Keratinocyte (primary cell): ENCODE measurements at regions not wholly inside any gene's neighbourhood (a gene's known extent, or its start where the extent isn't known, plus 50 kb on each side); places are given as distances from the start of the nearest gene placed in this dataset.

ENCODE experiments used
- DNase-seq: peaks from one replicate; pipeline ENCODE4 v3.0.0-alpha.2; 2011; ENCODE audit warnings: low read depth, missing footprints, low spot score
- FAIRE-seq: peaks from 2 replicates; lab custom pipeline; 2011; peaks lifted over from hg19 to GRCh38; lab: Jason Lieb, UNC
- H2AFZ ChIP-seq: 2 replicates; pipeline ENCODE4 v1.6.0; 2012; ENCODE audit warnings: low read length, control low read depth, inconsistent platforms; ENCODE audit not compliant: control insufficient read depth
- H3K27ac ChIP-seq: 2 replicates; pipeline ENCODE4 v1.5.1; 2011; ENCODE audit warnings: low read length; ENCODE audit not compliant: control insufficient read depth, insufficient read depth
- H3K27me3 ChIP-seq: 3 replicates; pipeline ENCODE4 v1.6.0; 2011; ENCODE audit warnings: low read length; ENCODE audit not compliant: control insufficient read depth, insufficient read depth; ENCODE audit errors: extremely low read depth
- H3K36me3 ChIP-seq, 2 experiments: 2 replicates in 1 of 2; 3 replicates in 1 of 2; pipeline ENCODE4 v1.5.1; 2011; ENCODE audit warnings: low read length in 2 of 2, mild to moderate bottlenecking in 1 of 2; ENCODE audit not compliant: control insufficient read depth in 2 of 2, insufficient read depth in 2 of 2; ENCODE audit errors: extremely low read depth in 1 of 2
- H3K4me1 ChIP-seq: 3 replicates; pipeline ENCODE4 v1.5.1; 2011; ENCODE audit warnings: low read length; ENCODE audit not compliant: control insufficient read depth, insufficient read depth; ENCODE audit errors: extremely low read depth
- H3K4me2 ChIP-seq: 3 replicates; pipeline ENCODE4 v1.6.0; 2011; ENCODE audit warnings: low read depth, low read length; ENCODE audit not compliant: control insufficient read depth, insufficient read depth; ENCODE audit errors: extremely low read depth
- H3K4me3 ChIP-seq, 3 experiments: fragments of 200-600 bp in 1 of 3; sonication (generic) in 1 of 3; 2 replicates in 2 of 3; 3 replicates in 1 of 3; pipeline ENCODE4 v1.5.1; 2011 to 2016; ENCODE audit warnings: low read length in 3 of 3, mild to moderate bottlenecking in 3 of 3, control low read depth in 2 of 3, inconsistent platforms in 1 of 3, low read depth in 1 of 3, mixed read lengths in 1 of 3, mixed run types in 1 of 3, moderate library complexity in 1 of 3; ENCODE audit not compliant: control insufficient read depth in 2 of 3, insufficient read depth in 2 of 3; ENCODE audit errors: extremely low read depth in 1 of 3
- H3K79me2 ChIP-seq: 2 replicates; pipeline ENCODE4 v1.6.0; 2012; ENCODE audit warnings: low read length; ENCODE audit not compliant: control insufficient read depth, insufficient read depth
- H3K9ac ChIP-seq: 3 replicates; pipeline ENCODE4 v1.6.0; 2011; ENCODE audit warnings: low read length; ENCODE audit not compliant: control insufficient read depth, insufficient read depth; ENCODE audit errors: extremely low read depth
- H3K9me1 ChIP-seq: 3 replicates; pipeline ENCODE4 v1.6.0; 2011; ENCODE audit warnings: low read length; ENCODE audit not compliant: control insufficient read depth, insufficient read depth; ENCODE audit errors: extremely low read depth
- H3K9me3 ChIP-seq: 2 replicates; pipeline ENCODE4 v1.5.1; 2012; ENCODE audit warnings: low read depth, low read length; ENCODE audit not compliant: control insufficient read depth
- H4K20me1 ChIP-seq: 3 replicates; pipeline ENCODE4 v1.6.0; 2011; ENCODE audit warnings: low read length; ENCODE audit not compliant: control insufficient read depth, insufficient read depth; ENCODE audit errors: extremely low read depth
- EZH2 ChIP-seq: IDR thresholded peaks from one replicate; pipeline ENCODE4 v1.6.1; 2012; ENCODE audit warnings: inconsistent platforms, mild to moderate bottlenecking, low read length, moderate library complexity
- dilution Hi-C: fragments of 300-500 bp; cut with MboI; formaldehyde crosslinking; loops from one replicate; pipeline ENCODE4 v1.7.0; 2020; ENCODE audit warnings: low sequenced_read_pairs; ENCODE audit not compliant: extremely low pct_ligation_motif_present
- TF ChIP-seq, protein P1 (sequence below), 3 experiments: IDR thresholded peaks in 1 of 3; conservative IDR thresholded peaks in 1 of 3; optimal IDR thresholded peaks in 1 of 3; 2 replicates in 2 of 3; 3 replicates in 1 of 3; pipeline versions ENCODE3 to v1.5.1; 2011; ENCODE audit warnings: low read length in 3 of 3, mild to moderate bottlenecking in 3 of 3, moderate library complexity in 2 of 3, control low read depth in 1 of 3, inconsistent platforms in 1 of 3; ENCODE audit not compliant: insufficient read depth in 2 of 3; ENCODE audit errors: extremely low read depth in 1 of 3

GRCh38 chr20:21653628-21654027 lies 51.8 kb upstream of the PAX1 start:
- no peak overlapping the region for H3K9ac ChIP-seq
- no peak overlapping the region for H3K4me2 ChIP-seq
- H2AFZ ChIP-seq: no peak overlapping the region
- H3K4me3 ChIP-seq: no peak overlapping the region
- H3K4me1 ChIP-seq: no peaks in the 10 kb centered on the region
- no peak overlapping the region for H3K27ac ChIP-seq
- no peaks in the 10 kb centered on the region for H3K9me3 ChIP-seq
- no peaks in the 10 kb centered on the region for H3K27me3 ChIP-seq
- H3K36me3 ChIP-seq: no peaks in the 10 kb centered on the region
- no peak for TF ChIP-seq EZH2
- TF ChIP-seq, protein P1, sequence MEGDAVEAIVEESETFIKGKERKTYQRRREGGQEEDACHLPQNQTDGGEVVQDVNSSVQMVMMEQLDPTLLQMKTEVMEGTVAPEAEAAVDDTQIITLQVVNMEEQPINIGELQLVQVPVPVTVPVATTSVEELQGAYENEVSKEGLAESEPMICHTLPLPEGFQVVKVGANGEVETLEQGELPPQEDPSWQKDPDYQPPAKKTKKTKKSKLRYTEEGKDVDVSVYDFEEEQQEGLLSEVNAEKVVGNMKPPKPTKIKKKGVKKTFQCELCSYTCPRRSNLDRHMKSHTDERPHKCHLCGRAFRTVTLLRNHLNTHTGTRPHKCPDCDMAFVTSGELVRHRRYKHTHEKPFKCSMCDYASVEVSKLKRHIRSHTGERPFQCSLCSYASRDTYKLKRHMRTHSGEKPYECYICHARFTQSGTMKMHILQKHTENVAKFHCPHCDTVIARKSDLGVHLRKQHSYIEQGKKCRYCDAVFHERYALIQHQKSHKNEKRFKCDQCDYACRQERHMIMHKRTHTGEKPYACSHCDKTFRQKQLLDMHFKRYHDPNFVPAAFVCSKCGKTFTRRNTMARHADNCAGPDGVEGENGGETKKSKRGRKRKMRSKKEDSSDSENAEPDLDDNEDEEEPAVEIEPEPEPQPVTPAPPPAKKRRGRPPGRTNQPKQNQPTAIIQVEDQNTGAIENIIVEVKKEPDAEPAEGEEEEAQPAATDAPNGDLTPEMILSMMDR (optimal IDR thresholded peaks at IDR 0.05 in 1 of 3, IDR thresholded peaks at IDR 0.05 in 1 of 3, conservative IDR thresholded peaks at IDR 0.05 in 1 of 3; ENCODE audit: extremely low read depth in 1 of 3, insufficient read depth in 2 of 3, low read length in 3 of 3): no peak
- FAIRE-seq: no peak
- H4K20me1 ChIP-seq: no peaks in the 10 kb centered on the region
- dilution Hi-C loops: no loop called here
- DNase-seq: no peak
- no peaks in the 10 kb centered on the region for H3K79me2 ChIP-seq
- no peaks in the 10 kb centered on the region for H3K9me1 ChIP-seq

- TF ChIP-seq EZH2: no peak
- TF ChIP-seq, protein P1 (optimal IDR thresholded peaks at IDR 0.05 in 1 of 3, IDR thresholded peaks at IDR 0.05 in 1 of 3, conservative IDR thresholded peaks at IDR 0.05 in 1 of 3; ENCODE audit: extremely low read depth in 1 of 3, insufficient read depth in 2 of 3, low read length in 3 of 3): no peak
- Histone ChIP-seq H3K4me2 (no peak overlapping the region), H3K79me2 (no peaks in the 10 kb centered on the region), H4K20me1 (no peaks in the 10 kb centered on the region), H3K27me3 (no peaks in the 10 kb centered on the region), H3K27ac (no peak overlapping the region), H3K9me3 (no peaks in the 10 kb centered on the region), H3K36me3 (no peaks in the 10 kb centered on the region), H3K9me1 (no peaks in the 10 kb centered on the region), H3K4me3 (no peak overlapping the region), H2AFZ (no peak overlapping the region), H3K4me1 (no peaks in the 10 kb centered on the region), H3K9ac (no peak overlapping the region)
- DNase-seq: no peak
- no peak for FAIRE-seq
- dilution Hi-C loops: no loop called here
Observed at GRCh38 chr20:21643417-21643816, 62.0 kb upstream of the PAX1 start.
